Stimulated activated CD4-positive, alpha-beta T cell treated with anti-CD3 and anti-CD28 coated beads, TNF-alpha, amount 100 ng/mL, for 48 hours (primary cell): ENCODE measurements at regions not wholly inside any gene's neighbourhood (a gene's known extent, or its start where the extent isn't known, plus 50 kb on each side); places are given as distances from the start of the nearest gene placed in this dataset.

ENCODE experiments used
- DNase-seq, 3 donors: peaks; one replicate each; pipeline ENCODE4 v3.0.0-alpha.2; 2020; ENCODE audit warnings: low read depth in 3 of 3

- DNase-seq: no peak
These were observed 273.4 kb downstream of the CSNK1G3 start for GRCh38 chr5:123785162-123786071.

- DNase-seq: no peak
These were observed 271.4 kb downstream of the CSNK1G3 start for GRCh38 chr5:123783421-123783820.

- no peak for DNase-seq
These were observed 266.7 kb downstream of the CSNK1G3 start for GRCh38 chr5:123778641-123779040.

GRCh38 chr5:123776761-123777160 lies 264.8 kb downstream of the CSNK1G3 start:
- no peak for DNase-seq

GRCh38 chr5:123771715-123772114 lies 259.7 kb downstream of the CSNK1G3 start:
- DNase-seq: no peak

GRCh38 chr5:123763201-123763600 lies 251.2 kb downstream of the CSNK1G3 start:
- no peak for DNase-seq

- DNase-seq: no peak
These were observed 244.8 kb downstream of the CSNK1G3 start for GRCh38 chr5:123756816-123757215.

- no peak for DNase-seq
These were observed 244.3 kb downstream of the CSNK1G3 start for GRCh38 chr5:123756318-123756665.

GRCh38 chr5:123755653-123756317 lies 243.8 kb downstream of the CSNK1G3 start:
- DNase-seq: no peak

GRCh38 chr5:123754908-123755307 lies 242.9 kb downstream of the CSNK1G3 start:
- DNase-seq: no peak

- no peak for DNase-seq
These were observed 242.2 kb downstream of the CSNK1G3 start for GRCh38 chr5:123753937-123754891.

GRCh38 chr5:123753180-123753936 lies 241.4 kb downstream of the CSNK1G3 start:
- DNase-seq: no peak

- DNase-seq: no peak
These were observed 240.7 kb downstream of the CSNK1G3 start for GRCh38 chr5:123752552-123753179.

GRCh38 chr5:123751670-123752069 lies 239.7 kb downstream of the CSNK1G3 start:
- DNase-seq: no peak

- no peak for DNase-seq
These were observed 236.3 kb downstream of the CSNK1G3 start for GRCh38 chr5:123748239-123748638.

- DNase-seq: no peak
These were observed 234.8 kb downstream of the CSNK1G3 start for GRCh38 chr5:123746683-123747360.

GRCh38 chr5:123743990-123744583 lies 232.1 kb downstream of the CSNK1G3 start:
- DNase-seq: no peak

GRCh38 chr5:123735384-123735783 lies 223.4 kb downstream of the CSNK1G3 start:
- DNase-seq: no peak

- DNase-seq: no peak
These were observed 220.3 kb downstream of the CSNK1G3 start for GRCh38 chr5:123732257-123732656.

- no peak for DNase-seq
These were observed 210.5 kb downstream of the CSNK1G3 start for GRCh38 chr5:123722451-123722850.
